Thoracic aorta (tissue), 2 donors: ENCODE measurements at regions not wholly inside any gene's neighbourhood (a gene's known extent, or its start where the extent isn't known, plus 50 kb on each side); places are given as distances from the start of the nearest gene placed in this dataset.

Experiments used
- ATAC-seq: fragments of 150-250 bp; one replicate; pipeline ENCODE4 v1.8.0; 2017; ENCODE audit warnings: low read depth; ENCODE audit not compliant: insufficient number of reproducible peaks, low FRiP score
- DNase-seq: peaks from one replicate; pipeline ENCODE4 v3.0.0-alpha.2; 2020; ENCODE audit warnings: low spot score
- H3K27ac ChIP-seq, 2 donors: fragments of 200-600 bp; sonication (generic); 1 replicate in 1 of 2; 2 replicates in 1 of 2; pipeline ENCODE4 v1.5.1; 2016; ENCODE audit warnings: mild to moderate bottlenecking in 2 of 2, moderate library complexity in 2 of 2
- H3K27me3 ChIP-seq: fragments of 200-600 bp; sonication (generic); replicated peaks from 2 replicates; pipeline ENCODE4 v1.6.0; 2016; ENCODE audit warnings: mild to moderate bottlenecking; ENCODE audit not compliant: insufficient read depth
- H3K36me3 ChIP-seq: fragments of 200-600 bp; sonication (generic); one replicate; pipeline ENCODE4 v1.5.1; 2016
- H3K4me1 ChIP-seq, 2 donors: fragments of 200-600 bp; sonication (generic); 1 replicate in 1 of 2; 2 replicates in 1 of 2; pipeline versions ENCODE4 v1.5.1 to v1.6.0; 2016; ENCODE audit warnings: low read depth in 2 of 2, mild to moderate bottlenecking in 1 of 2; ENCODE audit not compliant: control insufficient read depth in 1 of 2
- H3K4me3 ChIP-seq: fragments of 200-600 bp; sonication (generic); 2 replicates; pipeline ENCODE4 v1.5.1; 2016; ENCODE audit warnings: mild to moderate bottlenecking
- H3K9me3 ChIP-seq: fragments of 200-600 bp; sonication (generic); 2 replicates; pipeline ENCODE4 v1.5.1; 2016
- TF ChIP-seq, protein P1 (sequence below): fragments of 200-600 bp; sonication (generic); IDR thresholded peaks from one replicate; pipeline ENCODE4 v1.5.1; 2019; ENCODE audit warnings: antibody characterized with exemption

DNA sequence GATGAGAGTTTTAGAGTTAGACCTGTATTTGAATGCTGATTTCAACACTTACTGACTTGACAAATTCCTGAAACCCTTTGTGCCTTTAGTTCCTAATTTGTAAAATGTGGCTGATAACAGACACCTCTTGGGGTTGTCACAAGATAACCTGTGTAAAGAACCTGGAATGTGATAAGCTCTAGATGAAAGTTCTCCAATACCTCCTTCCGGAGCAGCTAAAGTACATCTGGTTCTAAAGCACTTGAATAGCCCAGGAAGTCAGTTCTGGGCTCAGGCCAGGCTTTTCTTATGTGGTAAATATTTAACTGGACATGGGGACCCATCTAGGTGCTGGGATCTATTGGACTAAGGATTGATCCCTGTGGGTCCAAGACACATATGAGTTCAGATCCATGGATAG lies 310.8 kb upstream of the ADAMTSL1 start:
- Histone ChIP-seq H3K36me3 (no peaks in the 10 kb centered on the region), H3K9me3 (no peaks in the 10 kb centered on the region), H3K4me1 (peaks cover 0 to 8% of the 10 kb centered on the region in 2 donors), H3K27me3 (no peaks in the 10 kb centered on the region), H3K4me3 (no peak overlapping the region), H3K27ac (no peak overlapping the region)
- DNase-seq (no peak), ATAC-seq (no peak)
- TF ChIP-seq, protein P1, sequence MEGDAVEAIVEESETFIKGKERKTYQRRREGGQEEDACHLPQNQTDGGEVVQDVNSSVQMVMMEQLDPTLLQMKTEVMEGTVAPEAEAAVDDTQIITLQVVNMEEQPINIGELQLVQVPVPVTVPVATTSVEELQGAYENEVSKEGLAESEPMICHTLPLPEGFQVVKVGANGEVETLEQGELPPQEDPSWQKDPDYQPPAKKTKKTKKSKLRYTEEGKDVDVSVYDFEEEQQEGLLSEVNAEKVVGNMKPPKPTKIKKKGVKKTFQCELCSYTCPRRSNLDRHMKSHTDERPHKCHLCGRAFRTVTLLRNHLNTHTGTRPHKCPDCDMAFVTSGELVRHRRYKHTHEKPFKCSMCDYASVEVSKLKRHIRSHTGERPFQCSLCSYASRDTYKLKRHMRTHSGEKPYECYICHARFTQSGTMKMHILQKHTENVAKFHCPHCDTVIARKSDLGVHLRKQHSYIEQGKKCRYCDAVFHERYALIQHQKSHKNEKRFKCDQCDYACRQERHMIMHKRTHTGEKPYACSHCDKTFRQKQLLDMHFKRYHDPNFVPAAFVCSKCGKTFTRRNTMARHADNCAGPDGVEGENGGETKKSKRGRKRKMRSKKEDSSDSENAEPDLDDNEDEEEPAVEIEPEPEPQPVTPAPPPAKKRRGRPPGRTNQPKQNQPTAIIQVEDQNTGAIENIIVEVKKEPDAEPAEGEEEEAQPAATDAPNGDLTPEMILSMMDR = no peak

- Histone ChIP-seq H3K9me3 (no peaks in the 10 kb centered on the region), H3K27me3 (no peaks in the 10 kb centered on the region), H3K4me1 (no peaks in the 10 kb centered on the region), H3K27ac (no peak overlapping the region), H3K36me3 (no peaks in the 10 kb centered on the region), H3K4me3 (no peak overlapping the region)
- DNase-seq (no peak), ATAC-seq (no peak)
- TF ChIP-seq, protein P1 = no peak
These were observed 306.2 kb upstream of the ADAMTSL1 start for GRCh38 chr9:18167733-18168132.

DNA sequence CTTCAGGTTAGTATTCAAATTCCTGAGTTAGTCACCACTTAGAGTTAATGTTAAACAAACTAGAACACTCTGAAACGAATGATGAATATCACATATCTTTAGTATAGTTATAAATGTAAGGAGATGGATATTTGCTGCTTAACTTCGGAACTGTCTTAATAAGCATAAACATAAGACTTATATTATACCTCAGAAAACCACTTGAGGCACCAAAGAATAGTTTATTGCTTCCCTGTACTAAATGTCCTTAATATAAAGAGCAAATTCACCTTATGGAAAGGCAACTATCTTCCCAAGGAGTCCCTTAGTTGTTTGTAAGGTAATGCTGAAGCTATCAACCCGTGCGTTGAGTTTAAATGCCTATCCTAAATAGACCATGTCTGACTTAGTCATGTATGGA lies 300.0 kb upstream of the ADAMTSL1 start:
- no peak for ATAC-seq

GRCh38 chr9:18182636-18183035 lies 291.3 kb upstream of the ADAMTSL1 start:
- DNase-seq (no peak), ATAC-seq (no peak)
- no peaks in the 10 kb centered on the region for H3K36me3 ChIP-seq
- TF ChIP-seq, protein P1 = no peak
- no peak overlapping the region for H3K4me3 ChIP-seq
- H3K9me3 ChIP-seq = no peaks in the 10 kb centered on the region
- H3K27ac ChIP-seq = no peak overlapping the region
- H3K27me3 ChIP-seq = no peaks in the 10 kb centered on the region
- H3K4me1 ChIP-seq = peaks cover 7 to 17% of the 10 kb centered on the region in 2 donors

More for the DNA sequence above, 300.0 kb upstream of the ADAMTSL1 start:
- Histone ChIP-seq H3K9me3 (no peaks in the 10 kb centered on the region), H3K4me1 (no peaks in the 10 kb centered on the region), H3K27ac (no peak overlapping the region), H3K36me3 (no peaks in the 10 kb centered on the region), H3K27me3 (no peaks in the 10 kb centered on the region), H3K4me3 (no peak overlapping the region)
- TF ChIP-seq, protein P1 = no peak
- no peak for DNase-seq

DNA sequence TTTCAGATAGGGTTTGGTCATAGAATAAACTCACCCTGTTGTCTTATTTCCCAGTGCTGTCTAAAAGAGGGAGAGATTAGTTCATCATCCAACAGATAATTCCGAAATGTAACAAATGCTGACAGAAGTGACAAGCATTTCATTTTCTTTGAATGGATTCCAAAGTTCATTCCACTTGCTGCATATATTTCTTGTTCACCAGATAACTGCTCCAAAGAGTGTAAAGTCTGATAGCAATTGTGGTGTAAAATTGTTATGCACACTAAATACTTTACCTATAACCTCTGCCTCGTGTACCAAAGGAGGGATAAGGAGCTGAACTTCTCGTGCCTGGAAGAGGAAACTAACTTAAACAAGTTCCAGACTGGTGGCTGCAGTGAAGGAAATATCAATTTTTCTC lies 290.0 kb upstream of the ADAMTSL1 start:
- Histone ChIP-seq H3K27ac (no peak overlapping the region), H3K4me1 (peaks cover 7 to 17% of the 10 kb centered on the region in 2 donors), H3K27me3 (no peaks in the 10 kb centered on the region), H3K9me3 (no peaks in the 10 kb centered on the region), H3K4me3 (no peak overlapping the region), H3K36me3 (no peaks in the 10 kb centered on the region)
- ATAC-seq (no peak), DNase-seq (no peak)
- TF ChIP-seq, protein P1 = no peak
